KOPT-K1 (cell line): ENCODE measurements at regions not wholly inside any gene's neighbourhood (a gene's known extent, or its start where the extent isn't known, plus 50 kb on each side); places are given as distances from the start of the nearest gene placed in this dataset.

ENCODE experiments used
- H3K27ac ChIP-seq: fragments of 200-600 bp; sonication (generic); 2 replicates; pipeline ENCODE4 v1.5.1; 2016; ENCODE audit warnings: antibody characterized with exemption, mild to moderate bottlenecking, low read depth, low read length; ENCODE audit not compliant: poor library complexity, severe bottlenecking
- H3K36me3 ChIP-seq: fragments of 200-600 bp; sonication (generic); 2 replicates; pipeline ENCODE4 v1.5.1; 2017; ENCODE audit warnings: antibody characterized with exemption, mild to moderate bottlenecking, low read length, moderate library complexity; ENCODE audit not compliant: insufficient read depth
- H3K9me3 ChIP-seq: fragments of 200-600 bp; sonication (generic); 2 replicates; pipeline ENCODE4 v1.5.1; 2017; ENCODE audit warnings: antibody characterized with exemption, low read length, mild to moderate bottlenecking; ENCODE audit not compliant: insufficient read depth, poor library complexity, severe bottlenecking

GRCh38 chr1:186620566-186621350 lies 59.5 kb downstream of the PTGS2 start:
- Histone ChIP-seq H3K9me3 (no peaks in the 10 kb centered on the region), H3K36me3 (no peaks in the 10 kb centered on the region)

GRCh38 chr1:186618401-186619170 lies 61.6 kb downstream of the PTGS2 start:
- H3K9me3 ChIP-seq = no peaks in the 10 kb centered on the region
- H3K27ac ChIP-seq = peak overlapping the region; percentile 65
- H3K36me3 ChIP-seq = no peaks in the 10 kb centered on the region

More at GRCh38 chr1:186620566-186621350, 59.5 kb downstream of the PTGS2 start:
- H3K27ac ChIP-seq = no peak overlapping the region

- H3K27ac ChIP-seq = peak overlapping the region; percentile 65
- no peaks in the 10 kb centered on the region for H3K36me3 ChIP-seq
- no peaks in the 10 kb centered on the region for H3K9me3 ChIP-seq
Observed at GRCh38 chr1:186617926-186618325, 62.3 kb downstream of the PTGS2 start.

- H3K9me3 ChIP-seq = no peaks in the 10 kb centered on the region
- H3K36me3 ChIP-seq = no peaks in the 10 kb centered on the region
- H3K27ac ChIP-seq = no peak overlapping the region
Observed at GRCh38 chr1:186616511-186616910, 63.7 kb downstream of the PTGS2 start.

GRCh38 chr1:186615332-186615731 lies 64.9 kb downstream of the PTGS2 start:
- H3K36me3 ChIP-seq = no peaks in the 10 kb centered on the region
- no peaks in the 10 kb centered on the region for H3K9me3 ChIP-seq
- no peak overlapping the region for H3K27ac ChIP-seq

GRCh38 chr1:186611156-186611555 lies 69.1 kb downstream of the PTGS2 start:
- no peak overlapping the region for H3K27ac ChIP-seq
- no peaks in the 10 kb centered on the region for H3K9me3 ChIP-seq
- no peaks in the 10 kb centered on the region for H3K36me3 ChIP-seq

- no peak overlapping the region for H3K27ac ChIP-seq
- no peaks in the 10 kb centered on the region for H3K36me3 ChIP-seq
- H3K9me3 ChIP-seq = no peaks in the 10 kb centered on the region
Observed at GRCh38 chr1:186609183-186609582, 71.0 kb downstream of the PTGS2 start.

- H3K36me3 ChIP-seq = no peaks in the 10 kb centered on the region
- H3K9me3 ChIP-seq = no peaks in the 10 kb centered on the region
- no peak overlapping the region for H3K27ac ChIP-seq
Observed at GRCh38 chr1:186605762-186606350, 74.4 kb downstream of the PTGS2 start.

- no peak overlapping the region for H3K27ac ChIP-seq
- H3K9me3 ChIP-seq = peaks cover 7% of the 10 kb centered on the region
- H3K36me3 ChIP-seq = no peaks in the 10 kb centered on the region
Observed at GRCh38 chr1:186595969-186596368, 84.3 kb downstream of the PTGS2 start.

GRCh38 chr1:186578325-186579016 lies 101.8 kb downstream of the PTGS2 start:
- Histone ChIP-seq H3K9me3 (peaks cover 3% of the 10 kb centered on the region), H3K36me3 (no peaks in the 10 kb centered on the region), H3K27ac (no peak overlapping the region)

GRCh38 chr1:186577633-186578032 lies 102.6 kb downstream of the PTGS2 start:
- H3K36me3 ChIP-seq = no peaks in the 10 kb centered on the region
- H3K9me3 ChIP-seq = no peaks in the 10 kb centered on the region
- H3K27ac ChIP-seq = no peak overlapping the region

- Histone ChIP-seq H3K9me3 (no peaks in the 10 kb centered on the region), H3K27ac (no peak overlapping the region), H3K36me3 (no peaks in the 10 kb centered on the region)
Observed at GRCh38 chr1:186577216-186577615, 103.0 kb downstream of the PTGS2 start.

GRCh38 chr1:186575348-186575747 lies 104.9 kb downstream of the PTGS2 start:
- Histone ChIP-seq H3K27ac (no peak overlapping the region), H3K36me3 (no peaks in the 10 kb centered on the region), H3K9me3 (no peaks in the 10 kb centered on the region)

- Histone ChIP-seq H3K27ac (no peak overlapping the region), H3K36me3 (no peaks in the 10 kb centered on the region), H3K9me3 (no peaks in the 10 kb centered on the region)
Observed at GRCh38 chr1:186574926-186575325, 105.3 kb downstream of the PTGS2 start.

- Histone ChIP-seq H3K27ac (no peak overlapping the region), H3K36me3 (no peaks in the 10 kb centered on the region), H3K9me3 (no peaks in the 10 kb centered on the region)
Observed at GRCh38 chr1:186572509-186572908, 107.7 kb downstream of the PTGS2 start.
